Fibroblast of lung (primary cell): ENCODE measurements at regions not wholly inside any gene's neighbourhood (a gene's known extent, or its start where the extent isn't known, plus 50 kb on each side); places are given as distances from the start of the nearest gene placed in this dataset.
A peak's percentile ranks its signal among the peaks of the same experiment; 100 is the strongest.

ENCODE experiments used
- DNase-seq, 2 donors: peaks; one replicate each; pipeline versions ENCODE4 v3.0.0 to v3.0.0-alpha.2; 2010; ENCODE audit warnings: low read depth in 2 of 2
- H2AFZ ChIP-seq: 2 replicates; pipeline ENCODE4 v1.5.1; 2012; ENCODE audit warnings: low read length, control low read depth, inconsistent platforms
- H3K27ac ChIP-seq: 2 replicates; pipeline ENCODE4 v1.5.1; 2011; ENCODE audit warnings: low read length, control low read depth; ENCODE audit not compliant: insufficient read depth
- H3K27me3 ChIP-seq: 2 replicates; pipeline ENCODE4 v1.5.1; 2011; ENCODE audit warnings: mild to moderate bottlenecking, low read length; ENCODE audit not compliant: control insufficient read depth, insufficient read depth
- H3K36me3 ChIP-seq: 2 replicates; pipeline ENCODE4 v1.5.1; 2011; ENCODE audit warnings: low read length; ENCODE audit not compliant: control insufficient read depth, insufficient read depth
- H3K4me1 ChIP-seq: 2 replicates; pipeline ENCODE4 v1.5.1; 2011; ENCODE audit warnings: low read length; ENCODE audit not compliant: control insufficient read depth, insufficient read depth; ENCODE audit errors: extremely low read depth
- H3K4me2 ChIP-seq: 2 replicates; pipeline ENCODE4 v1.5.1; 2011; ENCODE audit warnings: low read length, control low read depth; ENCODE audit not compliant: insufficient read depth; ENCODE audit errors: extremely low read depth
- H3K4me3 ChIP-seq, 4 experiments: fragments of 200-600 bp in 1 of 4; sonication (generic) in 1 of 4; replicated peaks in 1 of 4; 2 replicates each; pipeline ENCODE4 v1.5.1; 2011 to 2016; ENCODE audit warnings: low read length in 4 of 4, low read depth in 3 of 4, mild to moderate bottlenecking in 3 of 4, control low read depth in 2 of 4, inconsistent platforms in 1 of 4, mixed read lengths in 1 of 4; ENCODE audit not compliant: insufficient read depth in 1 of 4; ENCODE audit errors: control extremely low read depth in 1 of 4
- H3K79me2 ChIP-seq: 2 replicates; pipeline ENCODE4 v1.5.1; 2012; ENCODE audit warnings: mild to moderate bottlenecking, low read length, inconsistent platforms; ENCODE audit not compliant: control insufficient read depth, insufficient read depth
- H3K9ac ChIP-seq: 2 replicates; pipeline ENCODE4 v1.5.1; 2011; ENCODE audit warnings: mild to moderate bottlenecking, low read length, control low read depth; ENCODE audit not compliant: insufficient read depth
- H3K9me3 ChIP-seq: 2 replicates; pipeline ENCODE4 v1.5.1; 2012; ENCODE audit warnings: low read depth, low read length; ENCODE audit not compliant: control insufficient read depth, insufficient read depth
- H4K20me1 ChIP-seq: 2 replicates; pipeline ENCODE4 v1.5.1; 2011; ENCODE audit warnings: low read length; ENCODE audit not compliant: control insufficient read depth, insufficient read depth; ENCODE audit errors: extremely low read depth
- EZH2 ChIP-seq: IDR thresholded peaks from 2 replicates; pipeline ENCODE4 v1.5.1; 2012; ENCODE audit warnings: low read length, control low read depth, mild to moderate bottlenecking; ENCODE audit errors: missing control alignments
- TF ChIP-seq, protein P1 (sequence below), 2 donors: IDR thresholded peaks in 1 of 2; conservative IDR thresholded peaks in 1 of 2; 1 replicate in 1 of 2; 2 replicates in 1 of 2; pipeline ENCODE4 v1.5.1; 2011 to 2012; ENCODE audit warnings: low read length in 2 of 2, control low read depth in 1 of 2, inconsistent platforms in 1 of 2, low read depth in 1 of 2, mild to moderate bottlenecking in 1 of 2

GRCh38 chr20:56801971-56802755, 173.1 kb downstream of the TFAP2C start:
- H3K4me3 ChIP-seq, result no peak overlapping the region
- H2AFZ ChIP-seq, result no peak overlapping the region
- H3K4me1 ChIP-seq, result peaks cover 4% of the 10 kb centered on the region
- no peak overlapping the region for H3K27ac ChIP-seq
- H4K20me1 ChIP-seq, result no peaks in the 10 kb centered on the region
- no peak overlapping the region for H3K9ac ChIP-seq
- H3K27me3 ChIP-seq, result peaks cover 5% of the 10 kb centered on the region
- peak in 1 of 2 donors; percentile 75 for DNase-seq
- no peaks in the 10 kb centered on the region for H3K9me3 ChIP-seq
- H3K79me2 ChIP-seq, result no peaks in the 10 kb centered on the region
- no peaks in the 10 kb centered on the region for H3K36me3 ChIP-seq
- peak overlapping the region; percentile 32 for H3K4me2 ChIP-seq
- TF ChIP-seq, protein P1, sequence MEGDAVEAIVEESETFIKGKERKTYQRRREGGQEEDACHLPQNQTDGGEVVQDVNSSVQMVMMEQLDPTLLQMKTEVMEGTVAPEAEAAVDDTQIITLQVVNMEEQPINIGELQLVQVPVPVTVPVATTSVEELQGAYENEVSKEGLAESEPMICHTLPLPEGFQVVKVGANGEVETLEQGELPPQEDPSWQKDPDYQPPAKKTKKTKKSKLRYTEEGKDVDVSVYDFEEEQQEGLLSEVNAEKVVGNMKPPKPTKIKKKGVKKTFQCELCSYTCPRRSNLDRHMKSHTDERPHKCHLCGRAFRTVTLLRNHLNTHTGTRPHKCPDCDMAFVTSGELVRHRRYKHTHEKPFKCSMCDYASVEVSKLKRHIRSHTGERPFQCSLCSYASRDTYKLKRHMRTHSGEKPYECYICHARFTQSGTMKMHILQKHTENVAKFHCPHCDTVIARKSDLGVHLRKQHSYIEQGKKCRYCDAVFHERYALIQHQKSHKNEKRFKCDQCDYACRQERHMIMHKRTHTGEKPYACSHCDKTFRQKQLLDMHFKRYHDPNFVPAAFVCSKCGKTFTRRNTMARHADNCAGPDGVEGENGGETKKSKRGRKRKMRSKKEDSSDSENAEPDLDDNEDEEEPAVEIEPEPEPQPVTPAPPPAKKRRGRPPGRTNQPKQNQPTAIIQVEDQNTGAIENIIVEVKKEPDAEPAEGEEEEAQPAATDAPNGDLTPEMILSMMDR (conservative IDR thresholded peaks at IDR 0.05 in 1 of 2, IDR thresholded peaks at IDR 0.05 in 1 of 2; ENCODE audit: low read depth in 1 of 2, low read length in 2 of 2), result no peak
- no peak for TF ChIP-seq EZH2

DNA sequence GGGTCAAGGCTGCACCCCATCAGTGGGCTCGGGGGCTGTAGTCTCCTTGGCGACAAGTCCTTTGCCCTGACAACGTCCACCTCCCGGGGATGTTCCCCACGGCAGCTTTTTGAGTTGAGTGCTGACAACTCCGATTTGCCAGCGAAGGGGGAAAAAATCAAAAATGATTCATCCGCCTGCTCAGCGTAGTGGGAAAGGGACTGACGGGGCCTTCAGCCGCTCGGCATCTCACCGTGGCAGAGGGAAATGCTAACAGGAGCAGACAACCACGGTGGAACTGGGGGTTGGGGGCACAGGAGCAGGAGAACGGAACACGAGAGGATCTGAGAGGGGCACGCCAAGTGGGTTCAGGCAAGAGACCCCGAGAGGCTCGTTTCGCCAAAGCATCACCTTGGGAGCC, 173.7 kb downstream of the TFAP2C start:
- Histone ChIP-seq H3K9me3 (no peaks in the 10 kb centered on the region), H3K27ac (no peak overlapping the region), H3K36me3 (no peaks in the 10 kb centered on the region), H4K20me1 (no peaks in the 10 kb centered on the region), H3K4me2 (no peak overlapping the region), H3K4me1 (peaks cover 4% of the 10 kb centered on the region), H2AFZ (no peak overlapping the region), H3K9ac (no peak overlapping the region), H3K27me3 (peaks cover 6% of the 10 kb centered on the region), H3K4me3 (no peak overlapping the region), H3K79me2 (no peaks in the 10 kb centered on the region)
- TF ChIP-seq, protein P1 (conservative IDR thresholded peaks at IDR 0.05 in 1 of 2, IDR thresholded peaks at IDR 0.05 in 1 of 2; ENCODE audit: low read depth in 1 of 2, low read length in 2 of 2), result no peak
- TF ChIP-seq EZH2, result no peak
- DNase-seq, result peak in 1 of 2 donors; percentile 39

- no peak overlapping the region for H2AFZ ChIP-seq
- peaks cover 4% of the 10 kb centered on the region for H3K4me1 ChIP-seq
- TF ChIP-seq EZH2, result no peak
- TF ChIP-seq, protein P1 (conservative IDR thresholded peaks at IDR 0.05 in 1 of 2, IDR thresholded peaks at IDR 0.05 in 1 of 2; ENCODE audit: low read depth in 1 of 2, low read length in 2 of 2), result no peak
- H3K9me3 ChIP-seq, result no peaks in the 10 kb centered on the region
- no peaks in the 10 kb centered on the region for H3K36me3 ChIP-seq
- DNase-seq, result no peak
- H3K4me2 ChIP-seq, result no peak overlapping the region
- no peak overlapping the region for H3K9ac ChIP-seq
- H4K20me1 ChIP-seq, result no peaks in the 10 kb centered on the region
- H3K27ac ChIP-seq, result no peak overlapping the region
- H3K79me2 ChIP-seq, result no peaks in the 10 kb centered on the region
- H3K27me3 ChIP-seq, result peaks cover 7% of the 10 kb centered on the region
- H3K4me3 ChIP-seq, result no peak overlapping the region
Measured at GRCh38 chr20:56805313-56805712, 176.2 kb downstream of the TFAP2C start.
